Lung microvascular endothelial cell (primary cell): ENCODE measurements at regions not wholly inside any gene's neighbourhood (a gene's known extent, or its start where the extent isn't known, plus 50 kb on each side); places are given as distances from the start of the nearest gene placed in this dataset.
"Not testable (repeated sequence)": the region's sequence is repeated elsewhere in the genome, so short reads cannot be mapped to it uniquely, and the experiment has no call there.

Experiments
- DNase-seq, 2 donors: peaks; one replicate each; pipeline versions ENCODE4 v3.0.0 to v3.0.0-alpha.2; 2010; ENCODE audit warnings: low read depth in 2 of 2

- peak in 1 of 2 donors; percentile 90 for DNase-seq
These were observed 231.6 kb upstream of the ANKH start for GRCh38 chr5:15103130-15103529.

GRCh38 chr5:15097552-15097951 is 226.0 kb upstream of the ANKH start:
- no peak for DNase-seq

- not testable (repeated sequence) for DNase-seq
These were observed 225.1 kb upstream of the ANKH start for GRCh38 chr5:15096686-15097085.

- DNase-seq = no peak
These were observed 221.2 kb upstream of the ANKH start for GRCh38 chr5:15092801-15093200.

- DNase-seq = no peak
These were observed 214.1 kb upstream of the ANKH start for GRCh38 chr5:15085671-15086070.

- DNase-seq = no peak
These were observed 210.5 kb upstream of the ANKH start for GRCh38 chr5:15082096-15082495.

GRCh38 chr5:15080219-15080618 is 208.6 kb upstream of the ANKH start:
- DNase-seq = no peak

- DNase-seq = no peak
These were observed 208.0 kb upstream of the ANKH start for GRCh38 chr5:15079566-15079965.

- no peak for DNase-seq
These were observed 203.1 kb upstream of the ANKH start for GRCh38 chr5:15074651-15075050.

GRCh38 chr5:15073453-15073852 is 201.9 kb upstream of the ANKH start:
- DNase-seq = no peak

GRCh38 chr5:15070907-15071306 is 199.3 kb upstream of the ANKH start:
- no peak for DNase-seq

GRCh38 chr5:15069407-15069905 is 197.9 kb upstream of the ANKH start:
- peak in 1 of 2 donors; percentile 36 for DNase-seq

- no peak for DNase-seq
These were observed 193.5 kb upstream of the ANKH start for GRCh38 chr5:15065091-15065490.

- DNase-seq = no peak
These were observed 192.8 kb upstream of the ANKH start for GRCh38 chr5:15064396-15064795.

- no peak for DNase-seq
These were observed 185.5 kb upstream of the ANKH start for GRCh38 chr5:15056988-15057592.

- DNase-seq = no peak
These were observed 172.9 kb upstream of the ANKH start for GRCh38 chr5:15044521-15044920.

GRCh38 chr5:15037247-15037908 is 165.8 kb upstream of the ANKH start:
- peak in 1 of 2 donors; percentile 54 for DNase-seq

GRCh38 chr5:15034379-15034778 is 162.8 kb upstream of the ANKH start:
- DNase-seq = no peak

GRCh38 chr5:15031180-15031579 is 159.6 kb upstream of the ANKH start:
- peak in 1 of 2 donors; percentile 19 for DNase-seq

GRCh38 chr5:15027764-15028163 is 156.2 kb upstream of the ANKH start:
- DNase-seq = no peak

- no peak for DNase-seq
These were observed 155.4 kb upstream of the ANKH start for GRCh38 chr5:15026944-15027343.

- DNase-seq = no peak
These were observed 154.7 kb upstream of the ANKH start for GRCh38 chr5:15026011-15026893.
